Hepatocyte (in vitro differentiated cells): ENCODE measurements at regions not wholly inside any gene's neighbourhood (a gene's known extent, or its start where the extent isn't known, plus 50 kb on each side); places are given as distances from the start of the nearest gene placed in this dataset.

Source experiments
- CTCF ChIP-seq: fragments of 200-600 bp; sonication (generic); IDR thresholded peaks from 2 replicates; pipeline ENCODE4 v1.5.1; 2016; ENCODE audit warnings: antibody characterized with exemption, mild to moderate bottlenecking; ENCODE audit not compliant: poor library complexity
- EZH2 ChIP-seq: fragments of 200-600 bp; sonication (generic); IDR thresholded peaks from 2 replicates; pipeline ENCODE4 v1.6.1; 2016; ENCODE audit warnings: antibody characterized with exemption, mild to moderate bottlenecking, borderline replicate concordance

GRCh38 chr6:181049-181654 is 111.1 kb upstream of the DUSP22 start:
- TF ChIP-seq CTCF = no peak
- TF ChIP-seq EZH2 = no peak
